ENCODE measurements at regions not wholly inside any gene's neighbourhood (a gene's known extent, or its start where the extent isn't known, plus 50 kb on each side); places are given as distances from the start of the nearest gene placed in this dataset.

DNA sequence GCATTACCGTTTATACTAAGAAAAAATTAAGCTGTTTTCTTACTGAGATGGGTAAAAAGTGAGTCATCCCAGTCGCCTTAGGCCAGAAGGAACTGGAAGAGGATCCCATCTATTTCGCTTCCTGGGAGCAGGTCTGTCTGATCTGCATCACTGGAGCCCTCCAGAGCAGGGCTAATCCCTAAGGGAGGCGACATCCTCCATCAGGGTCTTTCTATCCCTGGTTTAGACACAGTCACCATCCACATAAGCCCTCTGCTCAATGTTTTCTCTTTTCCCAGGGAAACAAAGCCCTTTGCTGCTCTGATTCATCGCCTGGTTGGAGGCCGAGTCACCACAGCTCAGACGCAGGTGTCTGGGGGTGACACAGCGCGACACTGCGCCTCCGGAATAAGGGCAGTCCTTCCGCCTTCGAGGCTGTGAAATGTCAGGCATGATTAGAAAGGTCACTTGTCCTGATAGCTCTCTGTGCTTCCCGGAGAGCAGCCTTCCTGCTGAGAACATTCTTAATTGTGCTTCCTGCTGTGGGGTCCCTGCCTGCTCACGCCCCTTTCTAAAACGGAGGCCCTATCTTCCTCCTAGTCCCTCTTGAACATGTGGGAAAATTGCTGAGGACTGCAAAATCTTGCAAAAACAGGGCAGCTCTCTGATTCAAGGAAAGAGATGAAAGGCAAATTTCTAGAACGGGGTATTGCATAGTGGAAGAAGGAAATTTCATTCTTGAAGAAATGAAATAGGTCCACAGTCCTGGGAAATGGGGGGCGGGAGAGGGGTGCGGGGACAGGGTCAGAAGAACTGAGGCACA lies 56.3 kb downstream of the MARCHF4 start:
- Mint-ChIP-seq H3K27me3 (ENCODE audit: unreplicated experiment) (no peaks in the 10 kb centered on the region), H3K4me3 (ENCODE audit: unreplicated experiment) (no peak overlapping the region), H3K9me3 (ENCODE audit: unreplicated experiment) (peaks cover 5% of the 10 kb centered on the region), H3K36me3 (ENCODE audit: unreplicated experiment) (no peaks in the 10 kb centered on the region), H3K27ac (ENCODE audit: unreplicated experiment) (peak overlapping the region; percentile 64), H3K4me1 (ENCODE audit: low read depth, unreplicated experiment) (peaks cover 18% of the 10 kb centered on the region)
- DNase-seq, result no peak
- TF ChIP-seq, protein P1, sequence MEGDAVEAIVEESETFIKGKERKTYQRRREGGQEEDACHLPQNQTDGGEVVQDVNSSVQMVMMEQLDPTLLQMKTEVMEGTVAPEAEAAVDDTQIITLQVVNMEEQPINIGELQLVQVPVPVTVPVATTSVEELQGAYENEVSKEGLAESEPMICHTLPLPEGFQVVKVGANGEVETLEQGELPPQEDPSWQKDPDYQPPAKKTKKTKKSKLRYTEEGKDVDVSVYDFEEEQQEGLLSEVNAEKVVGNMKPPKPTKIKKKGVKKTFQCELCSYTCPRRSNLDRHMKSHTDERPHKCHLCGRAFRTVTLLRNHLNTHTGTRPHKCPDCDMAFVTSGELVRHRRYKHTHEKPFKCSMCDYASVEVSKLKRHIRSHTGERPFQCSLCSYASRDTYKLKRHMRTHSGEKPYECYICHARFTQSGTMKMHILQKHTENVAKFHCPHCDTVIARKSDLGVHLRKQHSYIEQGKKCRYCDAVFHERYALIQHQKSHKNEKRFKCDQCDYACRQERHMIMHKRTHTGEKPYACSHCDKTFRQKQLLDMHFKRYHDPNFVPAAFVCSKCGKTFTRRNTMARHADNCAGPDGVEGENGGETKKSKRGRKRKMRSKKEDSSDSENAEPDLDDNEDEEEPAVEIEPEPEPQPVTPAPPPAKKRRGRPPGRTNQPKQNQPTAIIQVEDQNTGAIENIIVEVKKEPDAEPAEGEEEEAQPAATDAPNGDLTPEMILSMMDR (IDR thresholded peaks at IDR 0.05; ENCODE audit: partially characterized antibody, unreplicated experiment), result no peak

DNA sequence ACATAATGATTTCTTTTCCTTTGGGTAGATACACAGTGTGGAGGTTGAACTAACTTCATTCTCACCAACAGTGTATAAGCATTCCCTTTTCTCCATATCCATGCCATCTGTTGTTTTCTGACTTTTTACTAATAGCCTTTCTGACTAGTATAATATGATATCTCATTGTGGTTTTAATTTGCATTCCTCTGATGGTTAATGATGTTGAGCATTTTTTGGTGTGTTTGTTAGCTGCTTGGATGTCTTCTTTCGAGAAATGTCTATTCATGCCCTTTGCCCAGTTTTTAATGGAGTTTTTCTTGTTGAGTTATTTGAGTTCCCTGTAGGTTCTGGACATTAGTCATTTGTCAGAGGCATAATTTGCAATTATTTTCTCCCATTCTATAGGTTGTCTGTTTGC lies 59.8 kb downstream of the MARCHF4 start:
- Mint-ChIP-seq H3K27ac (ENCODE audit: unreplicated experiment) (no peak overlapping the region), H3K4me3 (ENCODE audit: unreplicated experiment) (no peak overlapping the region), H3K36me3 (ENCODE audit: unreplicated experiment) (no peaks in the 10 kb centered on the region), H3K9me3 (ENCODE audit: unreplicated experiment) (peaks cover 5% of the 10 kb centered on the region), H3K27me3 (ENCODE audit: unreplicated experiment) (no peaks in the 10 kb centered on the region), H3K4me1 (ENCODE audit: low read depth, unreplicated experiment) (peaks cover 6% of the 10 kb centered on the region)
- TF ChIP-seq, protein P1 (IDR thresholded peaks at IDR 0.05; ENCODE audit: partially characterized antibody, unreplicated experiment), result no peak
- no peak for DNase-seq

DNA sequence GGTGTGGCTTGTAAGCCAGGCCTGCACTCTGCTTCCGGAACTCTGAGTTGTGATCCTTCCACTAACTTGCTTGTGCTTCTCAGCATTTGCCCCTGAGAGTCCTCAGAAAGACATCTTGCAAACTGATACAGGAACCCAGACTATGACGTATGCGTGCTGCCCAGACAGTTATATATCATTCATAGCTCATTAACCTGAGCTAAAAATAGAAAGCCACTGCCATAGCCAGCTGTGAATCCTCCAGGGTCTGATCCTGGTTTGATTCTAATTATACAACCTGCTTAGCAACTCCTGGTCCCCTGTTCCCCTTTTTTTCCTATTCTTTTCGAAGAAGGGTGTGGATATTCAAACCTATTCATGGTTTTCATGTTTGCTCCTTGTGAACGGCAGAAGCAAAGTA lies 63.7 kb downstream of the MARCHF4 start:
- DNase-seq, result no peak
- Mint-ChIP-seq H3K36me3 (ENCODE audit: unreplicated experiment) (no peaks in the 10 kb centered on the region), H3K4me1 (ENCODE audit: low read depth, unreplicated experiment) (no peaks in the 10 kb centered on the region), H3K27me3 (ENCODE audit: unreplicated experiment) (no peaks in the 10 kb centered on the region), H3K9me3 (ENCODE audit: unreplicated experiment) (peaks cover 2% of the 10 kb centered on the region), H3K27ac (ENCODE audit: unreplicated experiment) (no peak overlapping the region), H3K4me3 (ENCODE audit: unreplicated experiment) (no peak overlapping the region)
- TF ChIP-seq, protein P1 (IDR thresholded peaks at IDR 0.05; ENCODE audit: partially characterized antibody, unreplicated experiment), result no peak

DNA sequence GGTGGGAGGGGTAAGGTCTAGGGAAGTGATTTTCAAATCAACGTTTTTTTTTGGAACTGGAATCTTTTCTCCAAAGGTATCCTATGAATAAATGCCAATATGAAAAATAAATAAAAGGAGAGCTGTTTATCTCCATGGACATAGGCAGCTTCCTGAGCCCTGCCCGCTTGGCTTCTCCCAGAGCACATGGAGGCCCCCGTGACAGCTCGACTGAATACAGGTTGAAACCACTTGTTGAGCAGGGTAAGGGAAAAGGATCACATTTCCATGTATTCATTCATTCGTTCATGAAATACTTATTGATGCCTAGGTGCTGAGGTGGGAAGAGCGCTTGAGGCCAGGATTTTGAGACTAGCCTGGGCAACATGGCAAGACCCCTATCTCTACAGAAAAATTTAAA lies 64.8 kb downstream of the MARCHF4 start:
- Mint-ChIP-seq H3K9me3 (ENCODE audit: unreplicated experiment) (no peaks in the 10 kb centered on the region), H3K27ac (ENCODE audit: unreplicated experiment) (no peak overlapping the region), H3K27me3 (ENCODE audit: unreplicated experiment) (no peaks in the 10 kb centered on the region), H3K4me3 (ENCODE audit: unreplicated experiment) (no peak overlapping the region), H3K4me1 (ENCODE audit: low read depth, unreplicated experiment) (no peaks in the 10 kb centered on the region), H3K36me3 (ENCODE audit: unreplicated experiment) (no peaks in the 10 kb centered on the region)
- TF ChIP-seq, protein P1 (IDR thresholded peaks at IDR 0.05; ENCODE audit: partially characterized antibody, unreplicated experiment), result no peak
- DNase-seq, result no peak

DNA sequence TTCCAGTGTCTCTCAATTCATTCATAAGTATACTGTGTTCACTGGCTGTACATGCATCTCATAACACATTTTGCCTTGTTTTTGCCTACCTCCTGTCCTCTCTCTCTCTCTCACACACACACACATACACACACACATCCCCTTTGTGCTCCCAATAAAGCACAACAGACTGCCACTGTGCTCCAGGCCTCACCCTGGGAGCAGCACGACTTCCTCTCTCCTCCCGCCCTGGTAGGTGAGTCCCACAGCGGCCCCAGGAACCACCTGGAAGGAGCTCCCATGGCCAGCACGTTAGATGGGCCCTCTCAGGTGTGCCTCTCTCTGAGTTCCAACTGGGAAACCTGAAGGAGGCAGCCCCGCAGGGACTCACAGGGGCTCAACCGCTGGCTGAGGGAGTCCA lies 65.4 kb downstream of the MARCHF4 start:
- Mint-ChIP-seq H3K4me3 (ENCODE audit: unreplicated experiment) (no peak overlapping the region), H3K27ac (ENCODE audit: unreplicated experiment) (no peak overlapping the region), H3K36me3 (ENCODE audit: unreplicated experiment) (no peaks in the 10 kb centered on the region), H3K27me3 (ENCODE audit: unreplicated experiment) (no peaks in the 10 kb centered on the region), H3K4me1 (ENCODE audit: low read depth, unreplicated experiment) (no peaks in the 10 kb centered on the region), H3K9me3 (ENCODE audit: unreplicated experiment) (peaks cover 2% of the 10 kb centered on the region)
- TF ChIP-seq, protein P1 (IDR thresholded peaks at IDR 0.05; ENCODE audit: partially characterized antibody, unreplicated experiment), result no peak
- no peak for DNase-seq
